ENCODE measurements at regions not wholly inside any gene's neighbourhood (a gene's known extent, or its start where the extent isn't known, plus 50 kb on each side); places are given as distances from the start of the nearest gene placed in this dataset.

DNA sequence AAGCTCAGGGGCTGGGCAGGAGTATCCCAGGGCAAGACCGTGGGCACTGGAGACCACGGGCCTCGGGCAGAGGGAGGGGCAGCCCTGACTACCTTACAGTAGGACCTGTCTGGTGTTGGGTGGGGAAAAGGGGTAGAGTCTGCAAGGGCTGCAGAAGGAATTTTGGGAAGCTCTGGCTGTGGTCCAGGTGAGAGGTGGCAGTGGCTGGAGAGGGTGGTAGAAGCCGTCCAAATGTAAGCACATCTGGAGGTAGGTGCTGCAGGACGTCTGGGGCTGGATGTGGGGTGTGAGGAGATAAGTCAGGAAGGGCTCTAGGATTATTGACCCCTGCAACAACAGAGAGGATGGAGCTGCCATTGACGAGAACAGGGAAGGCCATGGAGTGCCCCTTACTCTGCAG, 486.7 kb downstream of the EIPR1 start:
- H3K27ac ChIP-seq: no peak overlapping the region
- TF ChIP-seq EP300 (IDR thresholded peaks at IDR 0.05): no peak
- no peak for TF ChIP-seq POLR2AphosphoS5 (IDR thresholded peaks at IDR 0.05)
- TF ChIP-seq POLR2A (IDR thresholded peaks at IDR 0.05): no peak
- no peak for TF ChIP-seq CTCF (IDR thresholded peaks at IDR 0.05)
- no peaks in the 10 kb centered on the region for H3K9me3 ChIP-seq
- 66% methylated on average over 6 of the region's 6 CpGs for WGBS
- DNase-seq (ENCODE audit: low spot score in 2 of 2): no peak
- H3K36me3 ChIP-seq: no peaks in the 10 kb centered on the region
- H3K27me3 ChIP-seq: no peaks in the 10 kb centered on the region
- H3K4me1 ChIP-seq: no peaks in the 10 kb centered on the region
- H3K4me3 ChIP-seq: no peak overlapping the region

DNA sequence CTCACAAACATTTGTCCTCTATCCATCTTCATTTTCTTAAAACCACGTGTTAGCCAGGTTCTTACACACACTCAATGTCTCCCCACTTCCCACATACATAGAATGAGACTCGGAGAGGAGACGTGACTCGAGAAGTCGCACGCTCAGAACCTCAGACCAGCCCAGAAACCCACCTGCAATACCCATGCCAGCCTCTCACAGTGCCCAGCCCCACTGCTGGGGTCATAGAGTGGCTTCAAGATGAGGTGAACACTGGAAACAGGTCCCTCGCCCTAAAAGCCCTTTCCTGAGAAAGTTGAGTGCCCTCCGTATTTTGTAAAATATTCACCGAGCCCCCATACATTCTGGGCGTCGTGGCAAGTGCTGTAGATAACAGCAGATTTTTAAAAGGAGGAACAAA, 487.4 kb downstream of the EIPR1 start:
- DNase-seq (ENCODE audit: low spot score in 2 of 2): no peak
- 95% methylated on average over 11 of the region's 11 CpGs for WGBS
- TF ChIP-seq EP300 (IDR thresholded peaks at IDR 0.05) (no peak), POLR2A (IDR thresholded peaks at IDR 0.05) (no peak), POLR2AphosphoS5 (IDR thresholded peaks at IDR 0.05) (no peak), CTCF (IDR thresholded peaks at IDR 0.05) (no peak)
- Histone ChIP-seq H3K9me3 (no peaks in the 10 kb centered on the region), H3K27ac (no peak overlapping the region), H3K4me3 (no peak overlapping the region), H3K4me1 (no peaks in the 10 kb centered on the region), H3K36me3 (no peaks in the 10 kb centered on the region), H3K27me3 (no peaks in the 10 kb centered on the region)

GRCh38 chr2:2889646-2890045, 488.0 kb downstream of the EIPR1 start:
- H3K4me1 ChIP-seq: no peaks in the 10 kb centered on the region
- no peaks in the 10 kb centered on the region for H3K36me3 ChIP-seq
- no peak overlapping the region for H3K4me3 ChIP-seq
- DNase-seq (ENCODE audit: low spot score in 2 of 2): no peak
- TF ChIP-seq EP300 (IDR thresholded peaks at IDR 0.05): no peak
- no peak for TF ChIP-seq POLR2AphosphoS5 (IDR thresholded peaks at IDR 0.05)
- no peak for TF ChIP-seq POLR2A (IDR thresholded peaks at IDR 0.05)
- no peak for TF ChIP-seq CTCF (IDR thresholded peaks at IDR 0.05)
- H3K27ac ChIP-seq: no peak overlapping the region
- 80% methylated on average over 9 of the region's 17 CpGs for WGBS
- no peaks in the 10 kb centered on the region for H3K27me3 ChIP-seq
- H3K9me3 ChIP-seq: no peaks in the 10 kb centered on the region

- no peak for TF ChIP-seq POLR2AphosphoS5 (IDR thresholded peaks at IDR 0.05)
- no peak for TF ChIP-seq EP300 (IDR thresholded peaks at IDR 0.05)
- TF ChIP-seq POLR2A (IDR thresholded peaks at IDR 0.05): no peak
- no peak for TF ChIP-seq CTCF (IDR thresholded peaks at IDR 0.05)
- Histone ChIP-seq H3K27me3 (no peaks in the 10 kb centered on the region), H3K4me3 (no peak overlapping the region), H3K36me3 (no peaks in the 10 kb centered on the region), H3K27ac (no peak overlapping the region), H3K4me1 (no peaks in the 10 kb centered on the region), H3K9me3 (no peaks in the 10 kb centered on the region)
- DNase-seq (ENCODE audit: low spot score in 2 of 2): no peak
- WGBS: 74% methylated on average over 10 of the region's 10 CpGs
Observed at GRCh38 chr2:2889141-2889540, 488.5 kb downstream of the EIPR1 start.

- H3K4me1 ChIP-seq: no peaks in the 10 kb centered on the region
- no peak overlapping the region for H3K27ac ChIP-seq
- H3K36me3 ChIP-seq: no peaks in the 10 kb centered on the region
- H3K4me3 ChIP-seq: no peak overlapping the region
- no peaks in the 10 kb centered on the region for H3K27me3 ChIP-seq
- no peak for DNase-seq (ENCODE audit: low spot score in 2 of 2)
- H3K9me3 ChIP-seq: no peaks in the 10 kb centered on the region
- no peak for TF ChIP-seq POLR2AphosphoS5 (IDR thresholded peaks at IDR 0.05)
- no peak for TF ChIP-seq EP300 (IDR thresholded peaks at IDR 0.05)
- TF ChIP-seq CTCF (IDR thresholded peaks at IDR 0.05): no peak
- no peak for TF ChIP-seq POLR2A (IDR thresholded peaks at IDR 0.05)
- 86% methylated on average over 3 of the region's 3 CpGs for WGBS
Observed at GRCh38 chr2:2887772-2888387, 489.7 kb downstream of the EIPR1 start.

Measured in suprapubic skin (tissue), 4 donors.